ENCODE measurements at regions not wholly inside any gene's neighbourhood (a gene's known extent, or its start where the extent isn't known, plus 50 kb on each side); places are given as distances from the start of the nearest gene placed in this dataset.

DNA sequence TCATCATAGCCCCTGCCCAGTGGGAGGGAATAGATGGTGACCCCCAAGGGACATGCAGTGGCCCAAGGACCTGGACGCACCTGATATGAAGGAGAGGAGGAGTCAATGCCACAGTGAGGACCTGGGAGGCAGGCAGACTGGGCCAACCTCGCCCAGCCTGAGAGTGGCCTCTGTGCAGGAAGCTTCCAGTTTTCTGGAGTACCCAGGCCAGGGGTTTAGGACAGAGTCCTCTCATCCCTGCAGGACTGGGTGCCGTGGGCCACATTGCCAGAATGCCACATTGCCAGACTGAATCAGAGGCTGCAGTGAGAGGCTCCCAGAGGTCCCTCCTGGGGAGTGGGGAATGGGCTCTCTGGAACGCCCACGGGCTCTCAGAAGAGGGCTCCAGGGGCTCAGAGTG lies 82.9 kb upstream of the VSTM2B start:
- TF ChIP-seq, protein P1, sequence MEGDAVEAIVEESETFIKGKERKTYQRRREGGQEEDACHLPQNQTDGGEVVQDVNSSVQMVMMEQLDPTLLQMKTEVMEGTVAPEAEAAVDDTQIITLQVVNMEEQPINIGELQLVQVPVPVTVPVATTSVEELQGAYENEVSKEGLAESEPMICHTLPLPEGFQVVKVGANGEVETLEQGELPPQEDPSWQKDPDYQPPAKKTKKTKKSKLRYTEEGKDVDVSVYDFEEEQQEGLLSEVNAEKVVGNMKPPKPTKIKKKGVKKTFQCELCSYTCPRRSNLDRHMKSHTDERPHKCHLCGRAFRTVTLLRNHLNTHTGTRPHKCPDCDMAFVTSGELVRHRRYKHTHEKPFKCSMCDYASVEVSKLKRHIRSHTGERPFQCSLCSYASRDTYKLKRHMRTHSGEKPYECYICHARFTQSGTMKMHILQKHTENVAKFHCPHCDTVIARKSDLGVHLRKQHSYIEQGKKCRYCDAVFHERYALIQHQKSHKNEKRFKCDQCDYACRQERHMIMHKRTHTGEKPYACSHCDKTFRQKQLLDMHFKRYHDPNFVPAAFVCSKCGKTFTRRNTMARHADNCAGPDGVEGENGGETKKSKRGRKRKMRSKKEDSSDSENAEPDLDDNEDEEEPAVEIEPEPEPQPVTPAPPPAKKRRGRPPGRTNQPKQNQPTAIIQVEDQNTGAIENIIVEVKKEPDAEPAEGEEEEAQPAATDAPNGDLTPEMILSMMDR (IDR thresholded peaks at IDR 0.05), result no peak
- no peak for TF ChIP-seq POLR2A (IDR thresholded peaks at IDR 0.05)
